ENCODE measurements at regions not wholly inside any gene's neighbourhood (a gene's known extent, or its start where the extent isn't known, plus 50 kb on each side); places are given as distances from the start of the nearest gene placed in this dataset.

DNA sequence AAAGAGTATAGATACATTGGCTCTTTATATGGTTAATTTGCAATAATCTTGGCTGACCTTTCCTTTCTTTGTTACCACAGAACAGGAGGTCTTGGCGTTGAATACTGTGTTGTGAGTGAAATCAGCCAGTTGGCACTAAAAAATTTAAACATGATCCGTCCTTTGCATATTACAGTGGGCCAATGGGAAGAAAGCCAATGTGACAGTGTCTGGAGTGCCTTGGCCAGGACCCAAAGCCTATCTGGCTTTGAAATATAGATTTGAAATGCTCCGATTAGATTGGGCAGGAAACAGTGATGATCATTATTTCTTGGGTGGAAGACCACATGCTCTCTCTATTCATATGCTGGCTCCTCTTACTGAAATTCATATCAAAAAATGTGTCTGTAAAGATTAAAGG lies 339.6 kb upstream of the ANO3 start:
- no peak for DNase-seq

DNA sequence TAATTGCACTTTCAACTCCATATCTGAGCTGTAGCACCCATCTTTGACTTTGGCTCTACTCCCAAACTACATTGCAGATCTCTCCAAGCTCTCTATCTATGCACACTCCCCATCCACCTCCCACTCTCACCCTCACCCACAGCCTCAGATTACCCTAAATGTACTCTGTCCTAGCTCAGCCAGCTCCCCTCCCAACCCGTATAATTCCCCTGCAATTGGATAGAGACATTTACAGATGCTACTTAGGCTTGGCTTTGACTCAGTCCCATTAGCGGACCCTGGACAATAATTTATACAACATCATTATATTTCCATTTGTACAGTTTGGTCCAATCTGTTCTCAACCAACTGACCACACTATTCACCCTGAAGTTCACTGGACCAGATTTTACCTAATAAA lies 338.9 kb upstream of the ANO3 start:
- DNase-seq = no peak

DNA sequence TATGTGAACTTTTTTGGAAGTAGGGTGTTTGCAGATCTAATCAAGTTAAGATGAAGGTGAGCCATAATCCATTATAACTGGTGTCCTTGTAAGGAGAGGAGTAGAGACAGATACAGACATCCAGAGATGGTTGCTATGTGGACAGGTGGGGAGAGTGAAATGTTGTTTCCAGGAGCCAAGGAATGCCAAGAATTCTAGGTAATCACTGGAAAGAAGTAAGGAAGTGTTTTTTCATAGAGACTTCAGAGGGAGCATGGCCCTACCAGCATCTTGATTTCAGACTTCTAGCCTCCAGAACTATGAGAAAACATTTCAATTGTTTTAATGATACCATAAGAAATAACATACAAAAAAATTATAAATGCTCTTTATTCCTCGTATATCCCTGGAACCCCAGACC lies 320.5 kb upstream of the ANO3 start:
- no peak for DNase-seq

DNA sequence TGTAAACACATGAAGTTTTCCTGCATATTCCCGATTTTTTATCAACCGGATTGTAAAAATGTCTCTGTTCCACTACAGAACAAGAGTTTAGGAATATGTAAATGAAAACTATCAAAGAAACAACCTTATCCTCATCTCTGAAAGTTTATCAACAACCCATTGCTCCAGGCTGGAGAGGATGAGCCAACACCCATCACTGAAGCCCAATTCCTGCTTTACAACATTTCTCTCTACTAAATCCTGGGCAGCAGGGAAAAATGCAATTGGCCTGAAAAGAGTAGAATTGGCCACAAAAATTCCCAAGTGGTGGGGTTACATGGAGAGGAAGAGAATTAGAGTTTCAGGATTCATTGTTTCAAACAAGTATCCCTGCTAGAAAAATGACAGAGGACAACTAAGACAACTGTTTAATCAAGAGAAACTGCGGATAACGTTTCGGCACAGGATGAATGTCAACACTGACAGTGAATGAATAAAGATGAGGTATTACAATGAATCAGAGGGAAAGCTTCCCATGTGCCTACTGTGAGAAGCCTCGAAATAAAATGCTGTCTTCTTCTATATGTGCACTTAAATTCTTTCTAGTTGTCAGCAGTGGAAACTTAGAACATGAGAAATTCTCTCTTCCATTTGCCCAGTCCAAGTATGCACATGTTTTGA lies 317.3 kb upstream of the ANO3 start:
- DNase-seq = no peak

DNA sequence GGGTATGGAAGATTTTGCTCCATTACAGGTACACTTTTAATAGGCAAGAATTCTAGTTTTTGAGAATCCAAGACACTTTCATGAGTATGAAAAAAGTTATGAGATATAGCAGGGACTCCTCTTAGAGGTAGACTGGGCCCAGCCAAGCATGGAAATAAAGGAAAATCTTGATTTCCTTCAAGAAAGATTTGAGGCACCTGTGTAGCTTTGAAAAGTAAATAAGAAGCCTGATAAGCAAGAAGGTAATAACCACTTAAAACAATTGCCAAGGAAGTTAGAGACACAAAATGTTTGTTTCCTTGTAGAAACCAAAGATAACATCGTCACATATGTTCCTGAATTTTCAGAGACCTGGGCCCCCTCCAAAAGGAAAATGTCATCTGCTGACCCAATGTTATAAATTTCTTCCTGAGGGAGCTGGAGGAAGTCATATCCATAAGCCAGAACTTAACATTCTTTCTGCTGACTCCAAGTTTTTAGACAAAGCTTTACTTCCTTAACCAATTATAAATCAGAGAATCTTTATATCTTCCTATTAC lies 314.5 kb upstream of the ANO3 start:
- DNase-seq = no peak

DNA sequence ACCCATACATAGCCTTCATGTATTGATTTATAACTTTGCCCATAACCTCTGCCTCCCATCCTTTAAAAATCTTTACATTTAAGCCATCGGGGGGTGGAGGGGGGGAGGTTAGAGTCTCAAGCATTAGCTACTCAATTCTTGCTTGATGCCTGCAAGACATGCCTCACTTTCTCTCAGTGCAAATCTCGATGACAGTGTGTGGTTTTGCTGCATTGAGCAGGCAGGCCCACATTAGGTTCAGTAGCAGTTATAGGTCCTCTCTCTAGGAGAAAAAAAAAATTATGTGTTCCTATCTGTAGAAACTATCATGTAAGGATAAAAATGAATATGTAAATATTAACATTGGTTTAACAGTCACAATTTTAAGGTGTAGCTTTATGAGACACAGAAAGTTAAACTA lies 314.0 kb upstream of the ANO3 start:
- DNase-seq = no peak

DNA sequence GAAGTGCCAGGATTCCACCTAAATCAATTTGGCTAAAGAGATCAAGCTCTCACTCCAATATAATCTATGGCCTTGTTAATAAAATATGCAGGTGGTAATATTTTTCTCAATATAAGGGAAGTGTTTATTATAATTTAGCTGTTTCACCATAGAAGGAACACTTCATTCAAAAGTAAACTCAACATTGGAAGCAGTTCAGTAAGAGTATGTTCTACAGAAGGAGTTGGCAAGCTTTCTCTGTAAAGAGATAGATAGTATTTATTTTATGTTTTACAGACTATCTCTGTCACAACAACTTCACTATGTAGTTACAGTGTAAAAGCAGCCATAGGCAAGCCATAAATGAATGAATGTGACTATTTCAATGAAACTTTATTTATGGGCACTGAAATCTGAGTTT lies 313.6 kb upstream of the ANO3 start:
- no peak for DNase-seq

DNA sequence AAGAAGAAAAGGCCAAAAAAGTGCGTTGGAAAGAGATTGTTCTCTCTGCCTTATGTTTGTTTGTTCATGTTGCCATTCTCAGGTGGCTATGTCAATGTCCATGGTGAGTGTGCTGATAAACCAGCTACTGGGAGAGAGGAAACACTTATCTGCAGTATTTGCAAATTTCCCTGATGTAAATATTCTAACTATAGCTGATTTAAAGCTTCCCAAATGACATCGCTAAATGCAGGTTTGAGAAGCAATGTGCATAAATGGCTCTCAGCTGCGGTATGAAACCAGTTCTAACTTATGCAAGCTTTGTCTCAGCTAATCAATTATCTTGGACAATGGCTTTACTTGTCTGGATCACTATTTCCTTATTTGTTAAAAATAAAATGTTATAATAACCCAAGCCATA lies 312.5 kb upstream of the ANO3 start:
- DNase-seq = no peak

DNA sequence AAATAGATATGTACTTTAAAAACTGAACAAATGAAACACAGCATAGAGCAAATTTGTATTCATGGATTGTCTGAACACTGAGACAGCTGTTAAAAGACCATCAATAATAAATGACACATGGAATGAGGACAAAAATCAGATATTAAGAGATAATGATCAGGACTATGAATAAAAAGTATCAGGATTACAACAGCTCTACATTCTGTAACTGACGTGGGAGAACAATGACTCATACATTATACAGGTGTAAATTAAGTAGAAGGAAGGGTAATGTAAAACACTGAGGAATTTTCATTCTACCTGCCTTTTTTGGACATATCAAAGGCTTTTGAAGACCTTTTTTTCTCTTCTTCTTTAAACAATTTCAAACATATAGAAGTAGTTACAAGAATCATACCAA lies 310.9 kb upstream of the ANO3 start:
- no peak for DNase-seq

DNA sequence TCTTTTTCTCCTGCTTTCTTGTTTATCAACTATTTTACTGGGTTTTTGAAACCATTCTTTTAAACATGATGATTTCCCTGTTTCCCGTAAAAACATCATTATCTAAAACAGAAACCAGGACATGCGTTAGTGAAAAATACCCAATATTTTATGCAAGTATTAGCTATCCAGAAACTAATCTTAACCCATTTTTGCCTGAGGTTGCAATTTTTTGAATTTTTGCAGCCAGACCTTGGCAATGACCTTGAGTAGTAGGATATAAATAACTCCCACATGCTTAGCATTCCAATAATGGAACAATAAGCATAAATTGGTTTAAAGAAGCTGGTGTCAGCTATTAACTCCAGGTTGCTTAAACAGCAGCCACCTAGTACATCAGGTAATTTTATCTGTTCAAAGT lies 308.9 kb upstream of the ANO3 start:
- no peak for DNase-seq

DNA sequence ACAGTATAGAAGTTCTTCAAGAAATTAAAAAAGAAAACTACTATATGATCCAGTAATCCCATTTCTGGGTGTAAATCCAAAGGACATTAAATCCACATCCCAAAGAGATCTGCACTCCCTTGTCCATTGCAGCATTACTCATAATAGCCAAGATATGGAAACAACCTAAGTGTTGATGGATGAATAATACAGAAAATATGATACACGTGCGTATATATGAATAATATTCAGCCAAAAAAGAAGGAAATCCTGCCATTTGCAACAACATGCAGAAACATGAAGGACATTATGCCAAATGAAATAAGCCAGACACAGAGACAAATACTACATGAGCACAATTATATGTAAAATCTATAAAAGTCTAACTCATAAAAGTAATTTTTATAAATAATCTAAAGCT lies 306.3 kb upstream of the ANO3 start:
- DNase-seq = no peak

DNA sequence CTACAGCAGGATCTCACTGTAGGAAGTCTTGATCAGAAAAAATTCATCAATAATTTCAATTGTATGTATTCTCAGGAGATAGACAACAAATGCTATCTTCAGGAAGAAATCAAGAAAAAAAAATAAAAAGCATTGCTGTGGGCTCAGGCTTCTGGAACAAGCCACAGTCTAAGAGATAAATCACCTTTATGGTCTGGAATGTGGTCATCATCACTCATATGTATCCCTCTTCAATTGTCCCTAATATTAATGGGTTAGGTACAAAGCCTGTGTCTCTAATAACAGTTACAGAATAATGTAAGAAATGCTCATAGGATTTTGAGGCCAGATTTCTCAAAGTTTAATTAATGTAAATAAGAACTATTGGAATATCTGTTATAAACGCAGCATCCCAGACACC lies 305.9 kb upstream of the ANO3 start:
- DNase-seq = no peak

DNA sequence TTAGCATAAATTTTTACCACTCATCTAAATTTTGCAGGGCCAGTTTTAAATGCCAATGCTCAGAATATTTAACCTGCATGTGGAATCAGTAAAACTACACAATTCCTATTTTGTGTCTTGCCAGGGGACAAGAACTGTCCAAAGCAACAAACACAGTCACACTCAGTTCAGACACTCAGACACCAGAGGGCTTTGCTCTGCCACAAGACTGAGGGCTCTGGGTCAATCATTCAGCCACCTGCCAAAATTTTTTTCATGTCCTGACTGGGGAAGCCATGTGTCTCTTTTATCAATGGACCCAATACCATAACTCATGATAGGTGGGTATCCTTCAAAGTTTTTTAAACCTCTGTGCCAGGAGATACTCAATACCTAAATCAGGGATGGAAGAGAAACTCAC lies 304.0 kb upstream of the ANO3 start:
- no peak for DNase-seq

DNA sequence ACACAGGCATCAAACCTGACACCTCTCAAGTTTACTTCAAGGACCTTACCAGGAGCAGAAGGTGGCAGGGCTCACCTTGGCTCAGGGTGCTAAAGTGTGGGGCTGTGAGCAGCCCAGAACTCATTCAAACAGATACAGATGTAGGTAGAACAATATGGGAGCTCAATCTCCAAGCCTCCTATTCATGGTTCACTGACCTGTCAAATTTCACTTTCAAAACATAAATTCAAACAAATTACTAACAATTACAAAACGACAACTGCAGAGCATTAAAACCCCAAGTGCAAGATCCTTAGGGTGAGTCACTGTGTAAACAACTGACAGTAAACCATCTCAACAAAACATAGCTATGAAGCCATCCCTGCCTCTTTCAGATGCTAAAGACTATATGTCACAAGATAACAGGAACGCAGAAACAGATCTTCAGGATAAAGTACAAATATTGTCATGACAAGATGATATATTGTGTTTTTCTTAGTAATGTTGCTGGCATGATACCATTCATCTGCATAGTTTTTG lies 303.5 kb upstream of the ANO3 start:
- no peak for DNase-seq

DNA sequence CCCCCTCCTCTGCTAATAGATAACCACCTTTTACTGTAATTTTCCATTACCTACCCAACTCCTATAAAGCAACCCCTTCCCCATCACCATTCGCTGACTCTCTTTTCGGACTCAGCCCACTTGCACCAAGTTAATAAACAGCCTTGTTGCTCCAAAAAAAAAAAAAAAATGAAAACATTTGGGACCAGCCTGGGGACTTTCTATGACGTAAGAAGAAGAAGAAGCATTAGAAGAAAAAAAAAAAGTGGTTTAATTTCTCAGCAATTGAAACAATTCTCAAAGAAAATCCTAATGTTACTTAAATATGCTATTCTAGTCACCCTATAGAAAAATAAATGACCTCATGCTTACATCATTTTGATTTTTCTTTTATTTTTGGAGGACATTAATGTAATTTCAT lies 301.5 kb upstream of the ANO3 start:
- DNase-seq = no peak

DNA sequence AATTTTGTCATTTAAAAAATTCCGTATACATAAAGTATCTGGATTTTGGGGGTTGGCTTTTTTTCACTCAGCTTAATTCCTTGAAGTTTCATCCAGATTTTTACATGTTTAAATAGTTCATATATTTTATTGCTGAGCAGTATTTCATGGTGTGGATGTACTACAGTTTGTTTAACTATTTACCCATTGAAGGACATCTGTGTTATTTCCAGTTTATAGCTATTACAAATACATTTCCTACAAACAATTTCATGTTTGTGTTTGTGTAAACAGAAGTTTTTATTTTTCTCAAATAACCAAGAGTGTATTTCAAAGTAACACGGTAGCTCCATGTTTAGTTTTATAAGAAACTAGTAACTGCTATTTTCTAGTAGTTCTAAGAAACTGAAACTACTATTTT lies 299.7 kb upstream of the ANO3 start:
- no peak for DNase-seq

DNA sequence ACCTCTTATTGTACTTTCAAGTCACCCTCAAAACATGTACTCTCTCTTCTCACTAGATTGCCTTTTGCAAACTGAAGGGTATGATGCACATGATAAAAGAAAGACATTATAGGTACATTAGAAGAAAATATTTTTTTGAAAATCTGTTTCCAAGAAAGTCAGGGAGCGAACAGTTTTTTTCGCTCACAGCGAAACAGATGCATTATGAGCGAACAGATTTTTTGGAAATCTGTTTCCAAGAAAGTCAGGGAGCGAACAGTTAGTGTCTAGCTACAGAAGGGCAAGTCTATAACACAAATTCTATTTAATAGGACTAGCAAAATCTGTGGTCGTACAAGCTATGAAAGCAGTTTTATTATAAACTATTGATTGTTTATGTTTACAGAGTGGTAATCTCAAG lies 296.2 kb upstream of the ANO3 start:
- no peak for DNase-seq

DNA sequence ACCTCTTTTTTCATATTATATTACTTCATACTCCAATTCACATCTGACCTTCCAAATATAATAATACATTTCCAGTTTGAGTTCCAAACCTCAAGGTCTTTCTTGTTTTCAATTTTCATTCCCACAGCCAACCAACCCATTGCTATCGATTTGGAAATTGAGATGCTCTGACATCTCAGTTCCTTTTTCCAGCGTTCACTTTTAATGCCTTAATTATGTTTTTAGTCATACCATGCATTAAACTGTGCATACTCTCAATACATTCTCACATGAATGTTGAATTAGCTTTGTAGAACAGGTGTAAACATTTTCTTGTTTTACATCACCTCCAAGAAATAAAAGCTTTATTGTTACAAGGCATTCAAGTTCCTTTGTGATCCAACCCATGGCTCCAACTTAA lies 294.2 kb upstream of the ANO3 start:
- no peak for DNase-seq

DNA sequence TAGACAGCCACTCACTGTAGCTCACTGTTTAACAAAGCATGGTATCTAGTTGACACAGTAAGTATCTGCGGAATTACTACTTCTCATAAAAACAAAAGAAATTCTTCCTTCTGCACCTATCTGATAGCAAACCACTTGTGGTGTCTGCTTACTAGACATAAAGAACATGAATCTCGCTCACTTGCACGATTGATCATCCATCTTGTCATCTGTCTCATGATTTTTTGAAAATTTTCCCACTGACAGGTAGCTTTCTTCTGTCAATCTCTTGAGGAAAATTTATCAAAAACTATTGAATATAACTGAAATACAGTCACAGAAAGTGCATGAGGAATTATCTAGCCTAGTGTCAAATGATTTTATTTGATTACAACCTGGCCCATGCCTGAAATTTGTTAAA lies 291.6 kb upstream of the ANO3 start:
- no peak for DNase-seq

DNA sequence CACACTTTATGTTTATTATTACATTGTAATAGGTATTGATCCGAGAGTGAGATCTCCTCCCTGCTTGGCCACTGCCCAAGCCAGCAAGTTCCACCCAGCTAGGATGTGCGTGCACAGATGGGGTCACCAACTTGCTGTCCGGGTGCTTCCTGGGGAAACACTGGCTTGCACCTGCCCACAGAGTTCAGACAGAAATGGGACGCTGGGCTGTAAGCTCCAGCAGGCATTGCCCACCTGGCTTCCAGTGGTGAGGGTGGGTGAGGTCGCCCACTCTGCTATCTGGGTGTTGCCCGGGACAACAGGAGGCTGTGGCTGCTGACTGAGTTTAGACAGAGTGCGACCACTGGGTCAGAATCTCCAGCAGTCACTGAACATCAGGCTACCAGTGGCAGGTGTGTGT lies 289.8 kb upstream of the ANO3 start:
- no peak for DNase-seq

DNA sequence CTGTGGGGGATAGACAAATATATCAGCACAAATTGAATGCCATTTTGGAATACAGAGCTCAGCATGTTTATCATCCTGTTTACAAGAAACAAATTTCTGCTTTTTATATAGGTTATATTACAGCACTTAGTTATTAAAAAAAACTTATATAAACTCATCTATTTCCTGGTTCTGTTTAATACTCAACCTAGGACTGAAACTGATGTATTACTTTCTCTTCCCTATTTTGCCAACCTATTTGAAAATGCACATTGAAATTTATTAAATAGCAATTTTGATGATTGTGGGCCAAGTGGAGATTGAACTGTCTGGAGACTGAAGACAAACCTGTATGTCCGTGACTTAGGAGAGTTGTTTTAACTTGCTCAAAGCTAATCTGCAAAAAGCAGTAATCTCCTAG lies 288.3 kb upstream of the ANO3 start:
- DNase-seq = no peak

DNA sequence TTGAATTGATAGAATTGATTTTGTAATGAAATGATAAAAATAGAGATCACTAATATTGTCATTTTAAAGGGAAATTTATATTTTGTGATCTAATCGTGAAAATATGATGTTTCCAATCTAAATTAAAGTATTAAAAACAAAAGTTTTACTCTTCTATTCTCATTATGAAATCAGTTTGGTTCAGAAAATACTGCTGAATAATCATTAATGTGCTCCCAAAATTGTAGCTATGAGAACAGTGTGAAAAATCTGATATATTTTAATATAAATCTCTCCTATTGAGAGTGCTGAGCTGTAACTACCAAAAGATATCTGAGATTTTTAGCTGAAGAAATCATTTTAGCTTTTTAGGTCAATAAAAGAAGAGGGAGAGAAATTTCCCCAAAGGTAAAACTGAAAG lies 287.5 kb upstream of the ANO3 start:
- DNase-seq = no peak

DNA sequence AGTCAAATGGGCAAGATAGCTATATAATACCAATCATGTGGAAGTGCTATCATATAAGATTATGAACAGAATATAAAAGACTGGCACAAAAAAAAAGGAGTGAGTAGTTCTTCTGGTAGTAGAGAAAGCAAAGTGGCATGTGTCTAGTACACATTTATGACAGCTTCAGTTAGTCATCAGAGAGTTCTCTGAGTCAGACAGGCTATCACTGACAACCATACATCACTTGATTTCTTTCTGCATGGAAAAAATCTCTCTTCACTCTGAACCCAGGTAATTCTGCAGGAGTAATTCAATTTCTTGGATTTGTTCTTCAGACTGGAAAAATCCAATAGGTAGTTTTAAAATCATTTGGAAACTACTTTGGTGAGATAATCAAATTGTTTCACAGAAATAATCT lies 286.8 kb upstream of the ANO3 start:
- DNase-seq = no peak

DNA sequence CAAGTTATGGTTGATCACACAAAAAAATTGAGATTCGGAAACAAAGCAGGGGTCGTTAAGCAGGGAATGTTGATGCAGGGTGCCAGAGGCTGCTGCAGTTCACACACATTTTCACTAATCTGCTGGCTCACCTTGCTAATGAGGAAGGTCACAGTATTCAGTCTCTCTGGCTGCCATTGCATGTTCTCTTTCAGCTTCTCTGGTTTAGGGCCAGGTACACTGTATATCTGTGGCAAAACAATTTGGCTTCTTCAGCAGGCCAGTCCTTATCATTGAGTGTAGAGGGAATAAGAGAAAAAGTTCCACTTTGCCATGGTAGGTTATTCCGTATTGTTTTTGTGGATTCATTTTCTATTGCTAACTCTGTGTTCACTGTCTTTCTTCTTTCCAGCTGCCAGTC lies 283.7 kb upstream of the ANO3 start:
- DNase-seq = no peak

DNA sequence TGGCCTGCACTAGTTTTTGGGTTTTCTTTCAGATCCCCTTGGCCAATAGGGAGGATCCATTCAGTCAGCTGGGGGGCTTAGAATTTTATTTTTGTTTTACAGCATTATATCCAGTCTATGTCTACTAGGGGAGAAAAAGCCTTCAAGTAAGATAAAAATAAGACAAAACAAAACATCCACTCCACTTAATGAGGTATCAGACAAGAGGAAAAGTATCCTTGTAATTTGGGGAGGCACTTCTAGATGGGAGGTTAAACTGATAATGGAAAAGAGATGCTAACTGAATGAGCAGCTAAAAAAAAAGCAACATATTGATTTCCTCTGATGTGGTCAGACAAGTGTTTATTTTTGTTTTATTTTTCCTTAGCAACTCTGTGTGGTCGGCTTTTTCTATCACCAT lies 278.0 kb upstream of the ANO3 start:
- no peak for DNase-seq

DNA sequence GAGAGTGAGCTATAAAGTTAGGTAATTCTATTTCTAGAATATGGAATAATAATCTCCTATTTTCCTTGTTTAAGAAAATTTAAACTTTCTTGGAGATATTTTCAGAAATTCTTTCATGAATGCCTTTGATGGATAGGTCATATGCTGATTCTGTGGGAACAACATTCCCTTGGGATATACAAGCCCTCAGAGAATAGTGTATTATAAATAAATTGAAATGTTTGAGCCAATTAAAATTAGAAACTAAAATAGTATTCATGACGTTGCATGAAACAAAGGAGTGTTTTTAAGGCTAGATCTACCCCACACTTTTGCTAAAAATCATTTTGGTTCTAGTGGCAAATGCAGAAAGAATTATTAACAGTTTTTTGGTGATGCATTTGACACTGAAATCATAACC lies 269.3 kb upstream of the ANO3 start:
- DNase-seq = no peak
